Bone marrow (tissue), 2 donors: ENCODE measurements at regions not wholly inside any gene's neighbourhood (a gene's known extent, or its start where the extent isn't known, plus 50 kb on each side); places are given as distances from the start of the nearest gene placed in this dataset.
"Not testable (repeated sequence)": the region's sequence is repeated elsewhere in the genome, so short reads cannot be mapped to it uniquely, and the experiment has no call there.

ENCODE experiments used
- DNase-seq, 2 donors: peaks; one replicate each; lab custom pipeline; 2025; lab: John Stamatoyannopoulos, UW

- no peak for DNase-seq
Observed at GRCh38 chr5:125926172-125926571, 497.0 kb upstream of the GRAMD2B start.

- DNase-seq, result no peak
Observed at GRCh38 chr5:125928663-125929062, 494.5 kb upstream of the GRAMD2B start.

DNA sequence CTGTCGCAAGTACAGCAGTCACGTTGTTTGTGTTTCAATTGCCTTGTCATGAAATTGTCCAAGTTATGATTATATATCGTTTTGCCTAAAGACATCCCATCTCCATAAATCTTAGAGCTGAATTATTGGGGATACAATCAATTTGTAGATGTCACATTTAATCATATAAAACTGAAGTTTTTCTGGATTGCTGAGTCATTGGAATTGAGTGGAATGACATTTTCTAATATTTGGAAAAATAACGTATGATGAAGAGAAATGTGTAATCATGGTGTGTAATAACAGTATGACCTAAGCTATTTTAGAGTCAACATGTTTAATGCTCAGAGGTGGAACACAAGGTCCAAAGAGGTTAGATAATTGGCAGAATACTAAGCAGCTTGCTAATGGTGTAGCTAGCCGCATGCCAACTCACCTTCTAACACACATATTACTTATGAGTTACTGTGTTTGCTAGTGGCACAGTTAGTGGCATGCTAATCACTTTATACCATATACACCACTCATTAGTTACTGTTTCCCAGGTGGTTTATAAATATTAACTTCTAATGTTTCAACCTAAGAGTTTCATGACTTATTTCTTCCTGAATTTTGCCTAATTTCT is 473.1 kb upstream of the GRAMD2B start:
- no peak for DNase-seq

- no peak for DNase-seq
Observed at GRCh38 chr5:125961150-125961549, 462.1 kb upstream of the GRAMD2B start.

- no peak for DNase-seq
Observed at GRCh38 chr5:125965577-125965976, 457.6 kb upstream of the GRAMD2B start.

GRCh38 chr5:125967576-125967975 is 455.6 kb upstream of the GRAMD2B start:
- DNase-seq, result no peak

- DNase-seq, result no peak
Observed at GRCh38 chr5:125969011-125969813, 454.0 kb upstream of the GRAMD2B start.

GRCh38 chr5:125969814-125970171 is 453.4 kb upstream of the GRAMD2B start:
- no peak for DNase-seq

DNA sequence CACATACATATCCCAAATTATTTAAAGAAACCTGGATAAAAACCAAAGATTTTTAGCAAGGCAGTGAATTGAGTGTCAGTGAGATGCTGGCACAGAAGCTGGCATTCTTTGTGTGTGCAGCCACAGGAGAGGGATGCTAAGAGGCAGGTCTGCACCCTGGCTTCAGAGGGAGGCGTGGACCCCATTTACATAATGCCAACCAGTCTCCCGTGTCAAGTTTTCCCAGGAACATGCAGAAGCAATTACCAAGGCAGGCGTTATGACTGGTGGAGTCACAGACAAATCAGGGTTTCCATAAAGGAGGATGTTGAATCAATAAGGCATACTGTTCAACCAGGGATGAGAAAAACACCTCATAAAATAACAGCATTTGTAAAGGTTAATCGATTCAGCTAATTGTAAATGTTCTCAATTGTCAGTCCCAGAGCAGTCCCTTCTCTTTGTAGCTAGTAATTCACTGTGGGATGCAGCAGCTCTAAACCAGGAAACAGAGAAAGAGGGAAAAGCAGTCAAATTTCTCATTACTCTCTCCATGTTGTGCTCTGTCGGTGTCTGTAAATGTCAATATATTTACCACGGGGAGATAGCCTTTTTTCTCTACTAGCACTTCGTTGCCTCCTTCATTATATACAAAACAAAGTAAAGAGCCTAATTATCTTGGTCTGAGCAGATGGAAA is 452.4 kb upstream of the GRAMD2B start:
- DNase-seq, result no peak

DNA sequence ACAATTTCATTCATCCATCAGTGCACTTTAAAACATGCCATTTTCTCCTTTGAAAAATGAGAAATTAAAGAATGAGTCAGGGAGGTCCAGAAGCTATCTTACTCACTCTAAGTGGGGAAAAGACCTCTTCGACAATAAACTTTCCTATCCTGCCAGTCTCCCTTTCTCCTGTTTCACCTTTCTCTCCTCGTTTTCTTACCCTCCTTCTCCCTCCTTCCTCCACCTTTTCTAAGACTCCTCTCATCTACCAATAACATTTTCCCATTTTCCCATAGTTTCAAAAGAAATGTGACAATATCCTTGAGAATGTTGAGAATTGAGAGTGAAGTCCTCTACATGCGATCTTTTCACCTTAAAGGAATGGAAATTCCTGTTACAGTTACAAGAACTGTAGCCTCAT is 450.5 kb upstream of the GRAMD2B start:
- DNase-seq, result no peak

DNA sequence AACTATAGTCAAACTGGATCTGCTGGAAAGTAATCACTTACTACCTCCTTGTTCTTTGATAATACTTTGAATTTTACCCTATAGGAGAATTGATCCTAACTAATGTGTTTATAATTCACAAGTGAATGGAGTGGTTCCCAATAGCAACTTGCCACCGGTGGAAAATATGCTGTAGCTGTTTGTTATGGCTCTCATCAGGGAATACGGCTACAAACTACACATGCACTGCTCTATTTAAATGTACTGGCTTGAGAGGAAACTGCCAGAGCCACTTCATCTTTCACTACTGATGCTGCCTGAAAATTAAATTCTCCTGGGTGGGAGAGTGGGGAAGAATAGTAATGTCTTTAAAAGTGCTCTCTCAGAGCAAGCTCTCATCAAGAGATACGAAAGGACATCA is 448.5 kb upstream of the GRAMD2B start:
- no peak for DNase-seq

GRCh38 chr5:125976421-125977000 is 446.7 kb upstream of the GRAMD2B start:
- DNase-seq, result no peak

- DNase-seq, result no peak
Observed at GRCh38 chr5:125978015-125978414, 445.2 kb upstream of the GRAMD2B start.

DNA sequence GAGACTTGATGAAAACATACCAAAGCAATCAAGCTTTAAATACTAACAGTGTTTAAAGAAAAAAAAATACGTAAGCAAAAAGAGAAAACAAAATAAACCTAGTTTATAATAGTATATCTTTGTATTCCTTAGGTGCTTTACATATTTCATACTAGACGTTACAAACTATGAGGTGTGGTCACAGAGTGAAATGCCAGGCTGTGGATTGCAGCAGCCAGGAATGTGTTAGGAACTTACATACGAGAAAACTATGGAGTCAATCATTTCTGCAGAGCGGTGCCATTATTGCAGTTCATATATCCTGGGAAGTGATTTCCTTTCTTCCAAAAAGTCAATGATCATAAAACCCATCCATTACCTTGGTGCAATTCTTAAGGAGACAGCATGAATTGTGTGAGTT is 443.6 kb upstream of the GRAMD2B start:
- DNase-seq, result no peak

GRCh38 chr5:125981016-125981415 is 442.2 kb upstream of the GRAMD2B start:
- DNase-seq, result no peak

DNA sequence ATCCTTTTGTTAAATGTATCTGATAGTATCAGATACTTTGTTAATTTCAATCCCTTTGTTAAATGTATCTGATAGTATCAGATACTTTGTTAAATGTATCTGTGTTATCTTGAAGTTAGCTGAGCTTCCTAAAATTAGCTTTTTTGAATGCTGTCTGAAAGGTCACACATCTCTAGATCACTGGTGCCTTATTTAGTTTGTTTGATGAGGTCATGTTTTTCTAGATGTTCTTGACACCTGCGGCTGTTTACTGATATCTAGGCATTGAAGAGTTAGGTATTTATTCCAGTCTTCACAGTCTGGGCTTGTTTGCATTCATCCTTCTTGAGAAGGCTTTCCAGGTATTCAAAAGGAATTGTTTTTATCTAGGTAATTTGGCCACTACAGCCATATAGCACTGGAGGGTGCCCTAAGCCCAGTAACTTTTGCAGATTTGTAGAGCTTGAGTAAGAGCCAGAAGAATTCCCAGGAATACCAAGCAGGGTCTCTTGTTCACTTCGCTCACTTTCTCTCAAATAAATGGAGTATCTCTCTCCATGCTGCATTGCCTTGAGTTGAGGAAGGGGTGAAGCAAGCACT is 435.4 kb upstream of the GRAMD2B start:
- DNase-seq, result no peak

DNA sequence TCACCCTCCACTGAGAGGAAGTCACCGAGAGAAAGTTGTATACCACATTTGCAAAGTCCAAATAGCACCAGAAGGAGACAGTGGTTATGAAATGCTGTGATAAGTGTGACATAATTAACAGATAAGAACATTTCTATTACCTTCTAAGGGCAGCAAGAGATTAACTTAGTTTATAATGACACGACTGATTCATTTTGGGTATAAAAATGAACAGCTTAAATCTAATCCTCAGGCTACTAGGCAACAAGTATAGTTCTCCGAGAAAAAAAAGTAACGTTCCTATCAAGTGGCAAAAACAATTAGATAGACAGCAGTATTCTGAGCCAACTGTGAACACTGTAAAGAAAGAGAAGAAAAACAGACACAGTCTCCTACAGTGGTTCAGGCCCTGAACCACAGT is 431.2 kb upstream of the GRAMD2B start:
- no peak for DNase-seq

- not testable (repeated sequence) for DNase-seq
Observed at GRCh38 chr5:125999271-126000030, 423.8 kb upstream of the GRAMD2B start.

DNA sequence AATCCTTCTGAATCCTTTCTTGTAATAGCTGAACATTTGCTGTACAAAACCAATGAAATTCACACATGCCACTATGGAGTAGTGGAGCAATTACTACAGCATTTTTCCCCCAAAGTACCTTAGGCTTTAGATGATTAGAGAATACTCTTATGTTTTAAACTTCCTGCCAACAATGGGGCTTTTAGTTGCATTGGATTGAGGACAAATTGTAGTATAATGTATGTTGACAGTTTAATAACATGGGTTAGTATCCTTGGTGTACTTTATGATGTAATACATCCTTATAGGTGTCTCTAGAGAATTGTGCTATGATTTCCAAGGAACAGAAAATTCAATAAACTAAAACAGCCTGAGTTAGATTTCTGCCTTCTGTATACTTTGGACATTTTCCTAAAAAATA is 422.7 kb upstream of the GRAMD2B start:
- DNase-seq, result no peak

- DNase-seq, result no peak
Observed at GRCh38 chr5:126002222-126002897, 420.8 kb upstream of the GRAMD2B start.

DNA sequence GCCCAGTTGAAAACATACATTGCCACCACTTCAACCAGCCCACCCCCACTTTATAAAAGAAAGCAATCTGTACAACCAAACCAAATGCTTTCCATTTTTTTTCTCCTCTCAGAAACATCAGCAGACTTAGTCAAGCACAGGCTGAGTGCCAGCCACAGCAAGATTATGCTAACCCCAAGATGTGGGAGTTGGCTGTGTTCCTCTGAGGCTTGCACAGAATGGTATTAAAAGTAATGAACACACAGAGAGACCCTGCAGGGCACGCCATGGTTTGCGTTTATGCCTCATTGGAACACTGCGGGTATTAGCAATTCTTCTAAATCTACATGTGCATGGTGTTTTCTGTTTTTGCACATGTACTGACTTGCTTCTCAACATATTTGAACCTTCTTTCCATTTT is 419.9 kb upstream of the GRAMD2B start:
- DNase-seq, result no peak
